Cerebellar nuclear complex (tissue), 1 donor: ENCODE measurements at regions not wholly inside any gene's neighbourhood (a gene's known extent, or its start where the extent isn't known, plus 50 kb on each side); places are given as distances from the start of the nearest gene placed in this dataset.
"Not testable (repeated sequence)": the region's sequence is repeated elsewhere in the genome, so short reads cannot be mapped to it uniquely, and the experiment has no call there.

Source experiments
- DNase-seq, 2 experiments: peaks; one replicate each; lab custom pipeline; 2025; lab: John Stamatoyannopoulos, UW

DNA sequence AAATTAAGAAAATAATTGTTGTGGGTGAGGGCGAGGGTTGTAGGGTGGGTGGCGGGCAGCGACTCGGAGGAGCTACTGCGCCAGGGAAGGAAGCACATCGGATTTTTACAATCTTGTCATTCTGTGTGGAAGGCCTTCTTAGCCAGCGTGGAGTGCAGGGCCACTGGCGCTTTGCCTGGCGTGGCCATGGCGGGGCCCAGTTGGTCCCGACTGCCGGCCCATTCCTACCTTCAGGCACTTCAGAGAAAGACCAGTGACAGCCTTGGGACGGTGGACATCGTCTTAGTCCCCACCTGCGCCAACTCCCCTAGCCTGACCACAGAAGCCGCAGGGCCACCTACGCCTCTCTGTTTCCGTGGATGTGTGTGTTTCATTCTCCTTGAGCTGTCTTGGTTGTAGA, 136.9 kb upstream of the NEGR1 start:
- no peak for DNase-seq

DNA sequence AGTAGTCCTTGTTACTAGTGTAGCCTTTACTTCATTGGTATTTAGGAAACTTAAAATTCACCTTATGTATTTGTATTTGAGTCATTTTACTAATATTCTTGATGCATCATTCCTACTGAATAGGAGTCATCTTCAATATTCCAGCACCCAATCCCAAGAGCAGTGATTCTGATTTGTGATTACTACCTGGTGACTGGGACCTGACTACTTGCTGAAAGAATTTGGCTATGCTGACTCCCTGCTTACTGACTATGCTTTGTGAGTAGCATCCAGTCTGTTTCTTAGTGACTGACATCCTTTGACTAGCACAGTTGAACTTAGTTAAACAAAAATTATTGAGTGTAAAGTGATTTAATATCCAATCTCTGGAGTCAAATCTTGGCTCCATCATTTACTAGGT, 129.9 kb upstream of the NEGR1 start:
- no peak for DNase-seq

DNA sequence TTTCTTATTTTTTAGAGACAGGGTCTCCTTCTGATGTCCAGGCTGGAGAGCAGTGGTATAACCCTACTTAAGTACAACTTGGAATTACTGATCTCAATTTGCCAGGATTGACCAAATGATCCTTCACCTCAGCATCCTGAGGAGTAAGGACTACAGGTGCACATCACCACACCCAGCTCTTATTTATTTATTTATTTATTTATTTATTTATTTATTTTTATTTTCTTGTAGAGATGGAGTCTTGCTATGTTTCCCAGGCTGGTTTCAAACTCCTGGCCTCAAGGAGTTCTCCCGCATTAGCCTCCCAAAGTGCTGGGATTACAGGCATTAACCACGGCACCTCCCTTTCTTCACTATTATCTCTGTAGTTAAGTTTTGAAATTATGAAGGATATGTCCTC, 117.5 kb upstream of the NEGR1 start:
- no peak for DNase-seq

- DNase-seq: no peak
Measured at GRCh38 chr1:72397786-72398185, 115.4 kb upstream of the NEGR1 start.

DNA sequence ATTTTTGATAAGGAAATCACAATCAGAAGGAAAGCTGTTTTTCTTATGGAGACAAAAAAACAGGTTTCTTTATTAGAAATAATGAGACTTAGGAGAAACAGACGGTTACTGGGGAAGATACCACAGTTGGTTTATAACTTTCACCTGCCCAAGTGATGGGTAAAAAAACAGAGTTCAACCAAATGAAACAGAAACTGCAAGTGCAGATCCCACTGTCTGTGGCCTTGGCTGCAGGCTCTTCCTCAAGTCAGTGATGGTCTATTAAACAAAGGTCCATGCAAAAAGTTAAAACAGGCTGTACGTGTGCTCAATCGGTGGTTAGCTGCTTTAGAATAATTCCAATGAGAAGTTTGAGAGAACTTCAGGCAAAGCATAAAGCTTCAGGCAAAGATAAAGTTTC, 112.1 kb upstream of the NEGR1 start:
- no peak for DNase-seq

GRCh38 chr1:72379072-72379471, 96.7 kb upstream of the NEGR1 start:
- no peak for DNase-seq

DNA sequence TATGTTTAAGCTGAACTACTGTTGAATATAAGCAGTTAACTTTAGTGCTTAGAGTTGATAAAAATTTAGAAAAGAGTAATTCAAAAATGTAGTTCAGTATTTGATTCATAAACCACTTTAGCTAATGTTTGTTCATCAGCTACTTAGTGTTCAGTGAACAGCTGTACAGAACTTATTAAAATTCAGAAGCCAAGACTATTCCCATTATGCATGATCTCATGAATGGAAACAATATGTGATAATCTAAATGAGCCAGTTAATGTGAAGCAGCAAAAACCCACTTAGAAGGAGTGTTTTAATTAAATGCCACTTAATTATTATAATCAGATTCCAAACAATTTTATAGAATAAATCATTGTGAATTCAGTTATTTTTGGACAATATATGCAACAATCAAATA, 92.9 kb upstream of the NEGR1 start:
- no peak for DNase-seq

DNA sequence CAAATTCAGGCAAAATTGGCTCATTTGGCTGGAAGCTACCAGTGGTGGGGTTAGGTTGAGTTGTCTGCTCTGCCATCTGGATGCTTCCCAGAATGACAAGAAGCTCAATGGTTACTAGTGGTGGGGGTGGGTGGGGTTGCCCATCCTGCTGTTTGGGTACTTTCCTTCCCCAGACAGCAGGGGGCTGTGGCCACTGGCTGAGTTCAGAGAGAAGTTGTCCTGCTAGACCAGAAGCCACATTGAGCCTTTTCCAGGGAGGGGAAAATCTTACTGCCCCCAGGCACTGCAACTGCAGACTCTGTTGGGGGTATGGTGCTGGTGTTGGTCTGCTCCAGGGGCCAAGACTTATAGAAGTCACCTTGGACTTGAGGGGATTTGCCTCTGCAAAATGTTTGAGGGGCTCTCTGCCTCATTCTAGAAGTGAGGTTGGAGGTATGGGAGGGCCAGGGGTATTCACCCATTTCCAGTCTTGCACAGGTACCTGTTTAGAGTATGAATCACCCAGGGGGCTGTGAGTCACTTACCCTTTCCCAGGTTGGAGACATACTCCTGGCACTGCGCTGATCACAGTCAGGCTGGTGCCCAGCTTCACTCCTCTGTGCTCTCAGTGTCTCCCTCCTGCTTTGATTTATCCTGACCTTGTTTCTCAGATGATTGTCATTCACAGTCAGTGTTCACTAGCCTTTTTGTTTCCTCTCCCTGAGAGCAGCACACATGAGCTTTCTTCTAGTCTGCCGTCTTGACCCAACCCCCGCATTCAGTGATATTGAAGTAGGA, 89.1 kb upstream of the NEGR1 start:
- DNase-seq: no peak

DNA sequence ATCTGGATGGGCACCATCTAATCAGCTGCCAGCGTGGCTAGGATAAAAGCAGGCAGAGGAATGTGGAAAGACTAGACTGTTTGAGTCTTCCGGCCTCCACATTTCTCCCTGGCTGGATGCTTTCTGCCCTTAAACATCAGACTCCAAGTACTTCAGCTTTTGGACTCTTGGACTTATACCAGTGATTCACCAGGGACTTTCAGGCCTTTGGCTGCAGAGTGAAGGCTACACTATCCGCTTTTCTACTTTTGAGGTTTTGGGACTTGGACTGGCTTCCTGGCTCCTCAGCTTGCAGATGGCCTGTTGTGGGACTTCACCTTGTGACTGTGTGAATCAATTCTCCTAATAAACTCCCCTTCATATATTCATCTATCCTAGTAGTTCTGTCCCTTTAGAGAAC, 88.5 kb upstream of the NEGR1 start:
- not testable (repeated sequence) for DNase-seq

- no peak for DNase-seq
Measured at GRCh38 chr1:72369069-72369757, 86.9 kb upstream of the NEGR1 start.

GRCh38 chr1:72366466-72366865, 84.1 kb upstream of the NEGR1 start:
- no peak for DNase-seq

GRCh38 chr1:72365693-72366092, 83.4 kb upstream of the NEGR1 start:
- DNase-seq: no peak

- DNase-seq: no peak
Measured at GRCh38 chr1:72362538-72362937, 80.2 kb upstream of the NEGR1 start.

DNA sequence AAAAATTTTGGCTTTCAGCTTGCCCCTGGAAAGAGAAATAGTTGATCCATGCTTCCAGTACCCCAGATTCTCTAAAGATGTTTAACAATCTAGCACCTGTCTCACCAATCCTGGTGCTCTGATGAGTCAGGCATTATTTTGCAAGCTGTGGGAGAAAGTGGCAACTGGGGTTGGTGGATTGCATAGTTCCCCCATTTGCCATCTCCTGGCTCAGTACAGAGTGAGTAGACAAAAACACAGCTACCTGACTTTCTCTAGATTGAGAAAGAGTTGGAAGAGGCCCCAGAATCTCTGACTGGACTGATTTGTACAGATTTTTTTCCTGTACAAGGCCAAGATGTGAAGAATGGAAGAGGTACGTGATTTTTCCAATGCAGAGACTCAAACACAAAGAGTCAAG, 75.1 kb upstream of the NEGR1 start:
- DNase-seq: no peak

DNA sequence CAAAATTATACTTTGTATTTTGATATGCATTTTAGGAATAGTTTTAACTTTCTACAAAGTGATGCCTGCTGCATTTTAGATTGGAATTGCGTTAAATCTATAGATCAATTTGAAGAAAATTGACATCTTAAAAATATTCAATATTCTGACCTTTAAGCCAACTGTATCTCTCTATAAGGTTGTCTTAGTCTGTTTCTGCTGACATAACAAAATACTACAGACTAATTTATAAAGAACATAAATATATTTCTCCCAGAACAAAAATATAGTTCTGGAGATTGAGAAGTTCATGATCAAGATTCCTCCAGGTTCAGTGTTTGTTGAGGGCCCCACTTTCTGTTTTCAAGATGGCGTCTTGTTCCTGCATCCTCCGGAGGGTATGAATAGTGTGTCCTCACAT, 73.6 kb upstream of the NEGR1 start:
- no peak for DNase-seq

- no peak for DNase-seq
Measured at GRCh38 chr1:72341661-72342060, 59.3 kb upstream of the NEGR1 start.

- DNase-seq: no peak
Measured at GRCh38 chr1:72336776-72337175, 54.4 kb upstream of the NEGR1 start.
